RPMI7951 (cell line): ENCODE measurements at regions not wholly inside any gene's neighbourhood (a gene's known extent, or its start where the extent isn't known, plus 50 kb on each side); places are given as distances from the start of the nearest gene placed in this dataset.
A peak's percentile ranks its signal among the peaks of the same experiment; 100 is the strongest.
"Not testable (repeated sequence)": the region's sequence is repeated elsewhere in the genome, so short reads cannot be mapped to it uniquely, and the experiment has no call there.

Experiments
- DNase-seq: peaks from one replicate; pipeline ENCODE4 v3.0.0-alpha.2; 2012; ENCODE audit warnings: low read depth

DNA sequence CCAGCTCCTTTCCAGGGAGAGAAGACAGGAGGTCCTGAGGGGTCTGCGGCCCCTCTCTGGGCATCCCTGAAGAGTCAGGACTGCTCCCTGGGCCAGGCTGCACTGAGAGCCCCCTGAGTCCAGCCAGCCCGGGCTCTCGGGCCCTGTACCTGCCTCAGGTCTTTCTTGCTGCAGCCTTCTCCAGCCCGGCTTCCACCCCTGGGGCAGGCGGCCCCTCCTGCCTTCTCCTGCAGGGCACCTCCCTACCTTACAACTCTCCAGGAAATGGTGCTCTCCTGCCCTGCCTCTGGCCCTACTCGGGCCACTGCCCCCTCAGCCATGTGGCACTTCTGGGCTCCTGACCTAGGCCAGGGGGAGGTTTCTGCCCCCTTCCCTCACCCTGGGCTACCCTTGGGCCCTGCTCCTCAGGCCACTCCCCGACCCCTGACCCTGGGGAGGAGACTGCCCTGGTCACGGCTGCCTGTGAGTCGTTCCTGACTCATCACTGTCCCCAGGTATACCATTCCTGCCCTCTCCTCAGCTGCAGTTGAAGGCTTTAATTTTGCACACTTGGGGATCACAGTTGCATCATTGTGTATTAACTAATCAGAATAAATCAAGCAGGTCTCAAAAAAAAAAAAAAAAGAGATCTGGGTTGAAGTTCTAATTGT is 251.1 kb downstream of the NXPE2 start:
- no peak for DNase-seq

DNA sequence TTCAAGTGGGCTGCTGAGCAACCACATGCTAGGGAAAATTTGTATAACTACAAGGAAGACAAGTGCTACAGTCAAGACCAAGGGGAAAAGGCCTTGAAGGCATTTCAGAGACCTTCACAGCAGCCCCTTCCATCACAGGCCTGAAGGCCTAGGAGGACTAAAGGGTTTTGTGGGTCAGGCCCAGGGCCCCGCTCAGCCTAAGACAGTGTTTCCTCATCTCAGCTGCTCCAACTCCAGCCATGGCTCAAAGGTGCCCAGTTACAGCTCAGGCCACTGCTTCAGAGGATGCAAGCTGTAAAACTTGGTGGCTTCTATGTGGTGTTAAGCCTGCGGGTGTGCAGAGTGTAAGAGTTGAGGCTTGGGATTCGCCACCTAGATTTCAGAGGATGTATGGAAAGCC is 260.5 kb downstream of the NXPE2 start:
- no peak for DNase-seq

DNA sequence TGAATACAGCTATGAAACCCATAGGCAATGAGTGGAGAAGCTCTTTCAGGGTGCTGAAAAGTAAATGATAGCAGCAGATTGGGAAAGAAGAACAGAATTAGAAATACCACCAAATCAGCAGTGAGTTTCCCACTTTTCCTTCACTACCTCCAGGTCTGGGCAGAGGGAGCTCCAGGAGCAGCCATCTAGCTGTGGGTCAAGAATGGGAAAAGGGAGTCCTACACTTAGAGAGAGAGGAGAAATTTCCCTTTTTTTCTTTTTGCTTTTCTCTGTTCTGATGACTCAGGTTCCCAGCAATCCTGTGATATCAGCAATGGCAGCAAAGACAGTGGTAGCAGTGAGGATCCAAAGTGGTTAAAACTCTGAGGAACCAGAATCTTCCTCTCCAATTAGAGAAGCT is 263.9 kb downstream of the NXPE2 start:
- no peak for DNase-seq

- no peak for DNase-seq
Measured at GRCh38 chr11:114949614-114950351, 271.5 kb downstream of the NXPE2 start.

GRCh38 chr11:114953039-114953438 is 274.7 kb downstream of the NXPE2 start:
- DNase-seq, result no peak

DNA sequence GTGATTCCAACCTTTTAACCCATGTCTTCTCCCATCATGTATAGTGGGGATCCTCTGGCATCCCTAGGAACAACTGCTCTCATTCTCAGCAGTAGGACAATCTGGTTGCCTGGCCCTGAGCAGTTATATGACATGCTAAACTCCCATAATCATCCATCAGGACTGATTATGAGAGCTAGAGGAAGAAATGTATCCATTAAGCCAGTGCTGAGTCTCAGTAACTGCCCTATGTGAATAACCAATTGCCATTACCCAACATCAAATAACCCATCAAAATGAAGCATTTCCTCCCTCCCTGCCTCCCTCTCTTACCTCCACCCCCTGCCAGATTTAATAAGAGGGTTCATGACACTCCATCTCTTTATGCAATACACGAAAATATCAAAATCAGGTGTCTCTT is 277.6 kb downstream of the NXPE2 start:
- no peak for DNase-seq

- no peak for DNase-seq
Measured at GRCh38 chr11:114956566-114956965, 278.2 kb downstream of the NXPE2 start.

DNA sequence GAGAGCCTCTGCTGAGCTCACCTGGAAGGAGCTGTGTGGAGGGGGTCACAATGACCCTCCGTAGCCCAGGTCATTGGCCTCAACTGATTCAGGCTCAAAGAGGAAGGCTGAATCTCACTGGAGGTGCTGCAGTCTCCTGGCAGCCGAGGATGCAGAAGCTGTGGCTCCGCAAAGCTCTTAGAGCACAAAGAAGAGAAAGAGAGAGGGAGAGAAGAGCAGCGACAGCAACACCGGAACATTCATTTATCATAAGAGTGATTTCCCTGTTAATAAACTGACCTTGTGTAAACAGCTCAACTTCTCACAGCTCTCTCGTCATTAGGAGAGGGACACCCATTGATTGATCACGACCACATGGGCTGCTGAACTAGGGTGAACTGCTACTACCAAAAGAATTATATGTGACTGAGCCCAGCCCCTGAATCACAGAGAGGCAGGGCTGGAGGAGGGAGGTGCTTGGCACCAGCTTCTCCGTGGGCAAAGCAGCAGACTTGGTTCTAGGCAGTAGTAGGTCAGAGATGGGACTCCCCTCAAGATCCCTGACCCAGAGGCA is 281.7 kb downstream of the NXPE2 start:
- no peak for DNase-seq

- DNase-seq, result not testable (repeated sequence)
Measured at GRCh38 chr11:114960819-114961218, 282.5 kb downstream of the NXPE2 start.

- no peak for DNase-seq
Measured at GRCh38 chr11:114964676-114965214, 286.4 kb downstream of the NXPE2 start.

GRCh38 chr11:114970927-114971645 is 292.8 kb downstream of the NXPE2 start:
- DNase-seq, result no peak

- no peak for DNase-seq
Measured at GRCh38 chr11:114972105-114972504, 293.8 kb downstream of the NXPE2 start.

DNA sequence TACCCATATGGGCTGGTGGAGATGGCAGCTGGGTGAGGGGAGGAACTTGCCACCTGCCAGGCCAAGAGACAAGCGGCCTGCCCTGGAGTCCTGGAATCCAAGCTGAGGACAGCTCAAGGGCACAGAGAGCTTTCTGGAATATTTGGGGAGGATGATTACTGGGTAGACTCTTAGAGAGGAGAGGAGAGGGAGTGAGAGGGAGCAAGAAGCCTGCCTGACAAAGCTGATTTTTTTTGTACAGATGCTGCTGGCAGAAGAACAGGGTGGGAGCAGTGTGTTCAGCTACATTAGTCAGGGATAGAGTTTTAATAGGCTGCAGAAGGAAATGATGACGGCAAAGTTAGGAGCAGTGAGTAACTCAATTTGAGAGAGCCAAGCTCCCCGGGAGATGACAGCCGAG is 299.3 kb downstream of the NXPE2 start:
- DNase-seq, result no peak

DNA sequence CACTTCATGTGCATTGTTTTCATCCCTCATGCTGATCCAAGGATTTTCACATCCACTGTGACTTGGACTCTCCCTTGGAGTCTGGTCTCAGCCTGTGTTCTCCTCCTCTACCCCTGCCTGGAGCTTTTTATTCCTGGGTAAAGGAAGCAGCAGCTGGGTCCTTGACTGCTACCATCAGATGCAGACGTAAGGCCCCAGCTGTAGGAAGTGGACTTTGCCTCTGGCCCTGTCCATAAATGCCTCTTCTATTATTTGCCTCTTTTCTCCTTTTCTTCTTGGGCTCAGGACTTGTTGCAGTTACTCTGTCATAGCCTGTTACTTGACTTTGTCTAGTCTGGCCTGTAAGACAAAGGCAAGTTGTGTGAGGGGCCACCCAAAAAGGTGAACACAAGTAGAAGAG is 303.8 kb downstream of the NXPE2 start:
- DNase-seq, result no peak

DNA sequence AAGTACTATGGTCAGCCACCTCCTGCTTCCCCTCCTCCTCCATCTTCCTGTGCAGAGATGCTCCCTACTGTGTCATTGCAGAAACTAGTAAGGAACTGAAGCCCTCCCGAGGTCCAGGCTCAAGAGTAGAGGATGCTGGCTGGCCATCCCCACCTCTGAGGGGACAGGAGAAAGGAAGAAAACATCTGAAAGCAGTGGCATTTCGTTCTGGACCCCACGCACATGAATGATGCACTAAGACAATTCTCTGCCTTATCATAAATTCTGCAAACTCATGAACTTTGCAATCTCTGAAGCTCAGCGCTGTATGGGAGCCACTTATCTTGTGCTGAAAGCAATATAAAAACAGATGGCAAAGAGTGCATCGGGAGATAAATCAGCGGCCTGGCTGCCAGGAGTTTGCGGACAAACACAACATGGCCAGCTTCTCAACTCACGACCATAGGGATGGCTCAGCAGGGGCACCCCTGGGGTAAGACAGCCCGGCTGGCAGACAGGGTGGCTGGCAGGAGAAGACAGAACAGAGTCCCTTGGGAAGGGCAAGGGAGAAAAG is 306.4 kb downstream of the NXPE2 start:
- DNase-seq, result no peak

DNA sequence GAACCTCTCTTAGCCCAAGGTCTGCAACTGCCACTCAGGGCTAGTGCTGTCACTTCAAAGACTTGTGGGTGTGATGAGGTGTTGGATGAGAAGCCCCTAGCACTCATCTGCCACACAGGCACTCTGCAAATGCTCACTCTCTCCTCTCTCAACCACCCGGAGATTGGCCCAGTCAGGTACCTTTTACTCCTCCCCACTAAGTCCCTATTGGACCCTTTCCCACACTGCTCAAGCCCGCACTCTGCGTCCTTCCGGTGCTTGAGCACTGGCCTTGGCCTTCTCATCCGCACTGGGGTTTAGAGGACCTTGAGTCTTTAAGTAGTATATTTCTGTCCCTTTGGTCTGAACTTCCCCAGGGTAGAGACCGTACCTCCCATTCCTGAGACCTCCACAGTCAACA is 308.0 kb downstream of the NXPE2 start:
- DNase-seq, result no peak

DNA sequence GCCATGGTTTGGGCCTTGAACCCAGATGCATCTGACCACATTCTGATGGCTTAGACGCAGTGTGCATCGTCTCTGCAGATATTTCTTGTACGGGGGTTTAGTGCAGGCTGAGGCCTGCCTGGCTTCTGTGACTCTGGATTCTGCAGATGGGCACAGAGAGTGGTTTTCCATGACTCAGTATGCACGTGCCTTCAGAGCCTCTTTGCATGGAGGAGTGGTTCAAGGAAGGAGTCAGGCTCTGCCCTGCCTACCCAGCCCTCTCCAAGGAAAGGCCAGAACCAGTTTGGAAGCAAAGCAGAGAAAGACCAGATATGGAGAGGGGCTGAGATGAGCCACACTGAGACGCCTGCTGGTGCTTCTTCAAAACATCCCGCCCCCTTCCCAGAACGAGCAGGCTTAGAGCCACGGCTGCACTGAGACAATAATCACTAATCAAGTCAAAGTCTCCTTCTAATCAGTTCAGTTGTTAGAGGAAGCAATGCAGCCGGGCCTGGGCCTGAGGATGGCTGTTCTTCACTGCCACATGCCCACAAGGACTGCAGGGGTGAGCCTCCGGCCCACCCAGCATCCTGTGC is 308.9 kb downstream of the NXPE2 start:
- peak; percentile 1 for DNase-seq

DNA sequence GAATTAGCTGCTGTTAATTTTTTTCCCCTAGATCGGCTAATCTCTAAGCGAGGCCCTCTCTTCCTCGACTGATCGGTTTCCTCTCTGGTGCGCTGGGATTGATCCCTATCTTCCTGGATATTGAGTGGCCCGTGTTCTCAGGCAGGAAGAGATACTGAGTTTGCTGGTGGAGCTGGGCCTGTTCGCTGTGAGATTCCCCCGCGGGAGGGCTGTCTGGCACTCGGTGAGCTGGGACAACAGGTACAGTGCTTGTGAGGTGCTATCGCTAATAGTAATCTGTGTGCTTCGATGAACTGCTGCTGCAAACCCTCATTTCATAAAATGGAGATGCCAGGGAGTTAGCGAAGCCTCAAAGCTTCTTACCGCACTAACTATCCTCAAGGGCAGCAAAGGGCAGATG is 310.3 kb downstream of the NXPE2 start:
- DNase-seq, result no peak

DNA sequence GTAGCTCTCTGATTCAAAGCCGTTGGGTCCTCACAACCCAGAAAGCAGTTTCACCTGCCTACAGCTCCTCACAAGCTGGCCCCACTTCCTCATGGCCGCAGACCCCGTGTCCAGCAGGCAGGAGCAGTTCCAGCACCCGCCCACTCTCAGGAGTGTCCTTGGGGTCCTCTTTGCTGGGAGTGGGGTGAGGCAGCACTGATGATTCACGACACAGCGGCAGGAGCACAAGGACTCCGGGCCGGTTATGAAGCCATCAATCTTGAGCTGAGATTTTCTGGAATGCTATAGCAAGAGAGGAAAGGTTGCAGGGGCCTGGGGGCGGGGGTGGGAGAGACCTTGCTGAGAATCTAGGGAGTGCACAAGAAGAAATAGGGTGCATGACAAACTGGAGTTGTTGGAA is 311.2 kb downstream of the NXPE2 start:
- no peak for DNase-seq

- no peak for DNase-seq
Measured at GRCh38 chr11:115005663-115006062, 327.3 kb downstream of the NXPE2 start.

- DNase-seq, result no peak
Measured at GRCh38 chr11:115007851-115008250, 329.5 kb downstream of the NXPE2 start.

DNA sequence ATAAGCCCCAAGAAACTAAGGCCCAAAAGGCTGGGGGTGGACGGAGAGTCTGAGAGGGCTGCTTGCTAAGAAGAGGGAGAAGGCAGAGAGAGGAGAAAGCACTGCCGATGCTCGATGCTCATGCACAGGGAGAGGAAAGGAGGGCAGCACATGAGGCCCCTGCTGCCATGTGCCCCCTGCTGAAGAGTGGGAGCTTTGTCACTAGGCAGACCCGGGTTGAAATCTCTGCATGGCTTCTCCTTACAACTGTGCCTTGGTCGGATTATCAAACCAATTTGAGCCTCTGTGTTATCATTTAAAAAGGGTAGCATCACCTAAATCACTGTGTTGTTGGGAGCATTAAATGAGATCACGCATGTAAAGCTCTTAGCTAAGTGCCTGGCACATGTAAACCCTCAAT is 330.5 kb downstream of the NXPE2 start:
- DNase-seq, result no peak
